ENCODE measurements at regions not wholly inside any gene's neighbourhood (a gene's known extent, or its start where the extent isn't known, plus 50 kb on each side); places are given as distances from the start of the nearest gene placed in this dataset.

DNA sequence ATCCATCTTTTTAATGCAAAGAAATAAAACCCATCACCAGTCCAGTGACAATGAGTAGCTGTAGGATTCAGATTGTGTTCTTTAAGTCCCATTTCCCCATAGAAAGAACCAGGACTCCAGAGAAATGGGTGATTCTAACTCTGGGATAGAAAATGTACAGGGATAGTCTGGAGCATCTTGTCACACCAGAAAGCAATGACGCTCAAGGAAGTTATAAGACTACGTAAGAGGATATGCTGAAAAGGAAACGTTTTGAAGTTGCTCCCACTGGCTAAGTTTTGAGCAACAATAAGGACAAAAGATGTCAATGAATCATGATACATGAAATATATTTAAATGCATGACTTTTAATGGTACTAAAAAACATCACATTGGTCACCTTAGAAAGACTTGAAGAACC, 360.1 kb downstream of the DLEU7 start:
- TF ChIP-seq, protein P1, sequence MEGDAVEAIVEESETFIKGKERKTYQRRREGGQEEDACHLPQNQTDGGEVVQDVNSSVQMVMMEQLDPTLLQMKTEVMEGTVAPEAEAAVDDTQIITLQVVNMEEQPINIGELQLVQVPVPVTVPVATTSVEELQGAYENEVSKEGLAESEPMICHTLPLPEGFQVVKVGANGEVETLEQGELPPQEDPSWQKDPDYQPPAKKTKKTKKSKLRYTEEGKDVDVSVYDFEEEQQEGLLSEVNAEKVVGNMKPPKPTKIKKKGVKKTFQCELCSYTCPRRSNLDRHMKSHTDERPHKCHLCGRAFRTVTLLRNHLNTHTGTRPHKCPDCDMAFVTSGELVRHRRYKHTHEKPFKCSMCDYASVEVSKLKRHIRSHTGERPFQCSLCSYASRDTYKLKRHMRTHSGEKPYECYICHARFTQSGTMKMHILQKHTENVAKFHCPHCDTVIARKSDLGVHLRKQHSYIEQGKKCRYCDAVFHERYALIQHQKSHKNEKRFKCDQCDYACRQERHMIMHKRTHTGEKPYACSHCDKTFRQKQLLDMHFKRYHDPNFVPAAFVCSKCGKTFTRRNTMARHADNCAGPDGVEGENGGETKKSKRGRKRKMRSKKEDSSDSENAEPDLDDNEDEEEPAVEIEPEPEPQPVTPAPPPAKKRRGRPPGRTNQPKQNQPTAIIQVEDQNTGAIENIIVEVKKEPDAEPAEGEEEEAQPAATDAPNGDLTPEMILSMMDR (conservative IDR thresholded peaks at IDR 0.05): no peak
- TF ChIP-seq EZH2 (IDR thresholded peaks at IDR 0.05; ENCODE audit: low read depth): no peak

All from PC-9 (cell line).